ENCODE measurements at regions not wholly inside any gene's neighbourhood (a gene's known extent, or its start where the extent isn't known, plus 50 kb on each side); places are given as distances from the start of the nearest gene placed in this dataset.

GRCh38 chr18:65221115-65221514, 529.7 kb upstream of the CDH7 start:
- TF ChIP-seq CTCF (IDR thresholded peaks at IDR 0.05; ENCODE audit: low read depth, low read length, poor library complexity, severe bottlenecking): no peak
- TF ChIP-seq EZH2phosphoT487 (IDR thresholded peaks at IDR 0.05; ENCODE audit: borderline replicate concordance, low read length): no peak
